Uterus (tissue), 3 donors: ENCODE measurements at regions not wholly inside any gene's neighbourhood (a gene's known extent, or its start where the extent isn't known, plus 50 kb on each side); places are given as distances from the start of the nearest gene placed in this dataset.

ENCODE experiments used
- DNase-seq, 2 donors: peaks; one replicate each; pipeline ENCODE4 v3.0.0-alpha.2; 2019 to 2020
- H3K27ac ChIP-seq, 2 donors: fragments of 200-600 bp; sonication (generic); 1 replicate in 1 of 2; 2 replicates in 1 of 2; pipeline ENCODE4 v1.5.1; 2016 to 2018
- H3K27me3 ChIP-seq, 2 donors: fragments of 200-600 bp; sonication (generic); one replicate each; pipeline ENCODE4 v1.5.1; 2018 to 2019; ENCODE audit warnings: control low read depth in 1 of 2
- H3K36me3 ChIP-seq, 2 donors: fragments of 200-600 bp; sonication (generic); one replicate each; pipeline ENCODE4 v1.5.1; 2019; ENCODE audit warnings: control low read depth in 1 of 2
- H3K4me1 ChIP-seq, 2 donors: fragments of 200-600 bp; sonication (generic); one replicate each; pipeline ENCODE4 v1.5.1; 2018 to 2019; ENCODE audit warnings: control low read depth in 1 of 2
- H3K4me3 ChIP-seq, 2 donors: fragments of 200-600 bp; sonication (generic); 1 replicate in 1 of 2; 2 replicates in 1 of 2; pipeline ENCODE4 v1.5.1; 2018 to 2019; ENCODE audit warnings: mild to moderate bottlenecking in 1 of 2
- H3K9me3 ChIP-seq, 2 donors: fragments of 200-600 bp; sonication (generic); one replicate each; pipeline ENCODE4 v1.5.1; 2019; ENCODE audit warnings: control low read depth in 1 of 2
- CTCF ChIP-seq, 4 experiments: fragments of 200-600 bp in 2 of 4; fragments of 450-650 bp in 2 of 4; sonication (generic) in 2 of 4; IDR thresholded peaks; one replicate each; pipeline ENCODE4 v1.5.1; 2016 to 2019; ENCODE audit warnings: antibody characterized with exemption in 4 of 4, mild to moderate bottlenecking in 2 of 4, moderate library complexity in 1 of 4
- POLR2A ChIP-seq, 2 donors: fragments of 450-650 bp; IDR thresholded peaks; one replicate each; pipeline ENCODE4 v1.6.1; 2016; ENCODE audit warnings: antibody characterized with exemption in 2 of 2, mild to moderate bottlenecking in 1 of 2, moderate library complexity in 1 of 2
- intact Hi-C: fragments of 100-400 bp; cut with DNase I; formaldehyde crosslinking; loops from one replicate; pipeline ENCODE4 v1.15.1; 2023; ENCODE audit warnings: low total_unique reads
- donor health status: DM: yes; HTN: yes; CAD: no.

DNA sequence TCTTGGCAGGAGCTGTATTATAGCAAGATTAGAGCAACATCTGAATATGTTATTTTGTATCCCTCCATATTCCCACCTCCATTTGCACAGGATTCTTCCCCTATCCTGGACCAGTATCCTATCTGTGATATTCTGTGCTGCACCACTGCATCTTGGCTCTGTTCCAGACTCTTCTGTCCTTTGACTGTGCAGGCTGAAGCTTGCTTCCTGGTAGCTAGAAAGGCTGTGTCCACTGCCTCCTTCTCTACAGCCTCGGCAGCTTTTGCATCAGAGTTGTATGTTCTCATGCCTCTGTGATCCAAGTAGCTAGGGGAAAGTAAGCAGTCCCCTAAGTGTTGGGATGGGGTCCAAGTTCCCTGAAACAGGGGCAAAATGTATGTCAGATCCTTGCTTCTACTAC is 104.1 kb downstream of the GAS1 start:
- Histone ChIP-seq H3K4me3 (no peak overlapping the region), H3K4me1 (peaks cover 0 to 6% of the 10 kb centered on the region in 2 donors), H3K27ac (peak overlapping the region; percentile 35 to 38), H3K36me3 (no peaks in the 10 kb centered on the region), H3K27me3 (no peaks in the 10 kb centered on the region), H3K9me3 (no peaks in the 10 kb centered on the region)
- TF ChIP-seq CTCF (IDR thresholded peaks at IDR 0.05), result no peak
- no peak for TF ChIP-seq POLR2A (IDR thresholded peaks at IDR 0.05)
- peak in 1 of 2 donors; percentile 42 for DNase-seq
- intact Hi-C loops, result no loop called here

- intact Hi-C loops, result no loop called here
- Histone ChIP-seq H3K4me1 (peaks cover 0 to 6% of the 10 kb centered on the region in 2 donors), H3K4me3 (no peak overlapping the region), H3K9me3 (no peaks in the 10 kb centered on the region), H3K27me3 (no peaks in the 10 kb centered on the region), H3K36me3 (no peaks in the 10 kb centered on the region), H3K27ac (peak overlapping the region; percentile 35 to 38)
- TF ChIP-seq CTCF (IDR thresholded peaks at IDR 0.05) (no peak), POLR2A (IDR thresholded peaks at IDR 0.05) (no peak)
- DNase-seq, result peak in 1 of 2 donors; percentile 40
Measured at GRCh38 chr9:86842573-86842972, 104.7 kb downstream of the GAS1 start.

GRCh38 chr9:86839522-86839921 is 107.8 kb downstream of the GAS1 start:
- no peak overlapping the region for H3K4me3 ChIP-seq
- no peak for TF ChIP-seq POLR2A (IDR thresholded peaks at IDR 0.05)
- H3K27me3 ChIP-seq, result no peaks in the 10 kb centered on the region
- H3K36me3 ChIP-seq, result no peaks in the 10 kb centered on the region
- peak overlapping the region; percentile 68 to 73 for H3K27ac ChIP-seq
- intact Hi-C loops, result no loop called here
- H3K9me3 ChIP-seq, result no peaks in the 10 kb centered on the region
- peaks cover 0 to 6% of the 10 kb centered on the region in 2 donors for H3K4me1 ChIP-seq
- DNase-seq, result no peak

- Histone ChIP-seq H3K4me1 (peaks cover 0 to 6% of the 10 kb centered on the region in 2 donors), H3K9me3 (no peaks in the 10 kb centered on the region), H3K36me3 (no peaks in the 10 kb centered on the region), H3K27me3 (no peaks in the 10 kb centered on the region), H3K4me3 (no peak overlapping the region), H3K27ac (peak overlapping the region; percentile 68 to 73)
- intact Hi-C loops, result no loop called here
- TF ChIP-seq POLR2A (IDR thresholded peaks at IDR 0.05), result no peak
- no peak for TF ChIP-seq CTCF (IDR thresholded peaks at IDR 0.05)
- DNase-seq, result peak; percentile 45 to 69
Measured at GRCh38 chr9:86838519-86839497, 108.5 kb downstream of the GAS1 start.

GRCh38 chr9:86837345-86837744 is 110.0 kb downstream of the GAS1 start:
- Histone ChIP-seq H3K9me3 (no peaks in the 10 kb centered on the region), H3K27me3 (no peaks in the 10 kb centered on the region), H3K4me3 (no peak overlapping the region), H3K4me1 (no peaks in the 10 kb centered on the region), H3K27ac (peak overlapping the region; percentile 68 to 73), H3K36me3 (no peaks in the 10 kb centered on the region)
- TF ChIP-seq CTCF (IDR thresholded peaks at IDR 0.05), result no peak
- no peak for TF ChIP-seq POLR2A (IDR thresholded peaks at IDR 0.05)
- no peak for DNase-seq
- intact Hi-C loops, result no loop called here
